HepG2 (cell line): ENCODE measurements at regions not wholly inside any gene's neighbourhood (a gene's known extent, or its start where the extent isn't known, plus 50 kb on each side); places are given as distances from the start of the nearest gene placed in this dataset.

Experiments
- ATAC-seq: fragments of 200-7000 bp; cut with Tn5 transposase; 3 replicates; pipeline ENCODE4 v1.9.1; 2020; ENCODE audit warnings: mild to moderate bottlenecking, moderate library complexity
- BruUV-seq: library from RNA; stranded (reverse); fragments of 400-500 nt; replicated peaks from 2 replicates; lab custom pipeline; 2021; lab: Mats Ljungman, UMichigan
- CTCF ChIA-PET: fragments of 300-600 bp; formaldehyde crosslinking; extraction: SDS; loops from one replicate; lab custom pipeline; 2021; ENCODE audit warnings: low total read pairs, inconsistent platforms, low intra/inter-chr PET ratio; lab: Yijun Ruan, JAX
- POLR2A ChIA-PET: fragments of 350-600 bp; sonication (Branson Sonifier 250); formaldehyde crosslinking; loops from one replicate; lab custom pipeline; 2020; ENCODE audit warnings: antibody characterized with exemption, inconsistent platforms; lab: Yijun Ruan, JAX
- DNase-seq: peaks from one replicate; pipeline ENCODE4 v3.0.0-alpha.2; 2015; ENCODE audit warnings: low spot score
- FAIRE-seq: peaks from 3 replicates; lab custom pipeline; 2011; peaks lifted over from hg19 to GRCh38; lab: Jason Lieb, UNC
- H2AFZ ChIP-seq: one replicate; pipeline ENCODE4 v1.6.1; 2011; ENCODE audit warnings: low read length, inconsistent platforms
- H3K27ac ChIP-seq: fragments of 300-600 bp; 3 replicates; pipeline ENCODE4 v1.8.0; 2011; ENCODE audit warnings: mixed run types, mild to moderate bottlenecking, mixed read lengths, low read length, inconsistent platforms; ENCODE audit not compliant: insufficient read depth; ENCODE audit errors: extremely low read length
- H3K27me3 ChIP-seq, 2 experiments: fragments of 200-600 bp in 1 of 2; 2 replicates in 1 of 2; 3 replicates in 1 of 2; pipeline versions ENCODE4 v1.6.0 to v1.8.0; 2011; ENCODE audit warnings: low read length in 2 of 2, mild to moderate bottlenecking in 2 of 2, moderate library complexity in 2 of 2, inconsistent platforms in 1 of 2; ENCODE audit not compliant: insufficient read depth in 2 of 2, control insufficient read depth in 1 of 2
- H3K36me3 ChIP-seq, 2 experiments: fragments of 200-600 bp in 1 of 2; replicated peaks in 1 of 2; 2 replicates in 1 of 2; 3 replicates in 1 of 2; pipeline versions ENCODE4 v1.5.1 to v1.8.0; 2011; ENCODE audit warnings: low read length in 2 of 2, inconsistent platforms in 1 of 2; ENCODE audit not compliant: insufficient read depth in 2 of 2, control insufficient read depth in 1 of 2
- H3K4me1 ChIP-seq: 2 replicates; pipeline ENCODE4 v1.5.1; 2012; ENCODE audit warnings: low read length, inconsistent platforms; ENCODE audit not compliant: insufficient read depth
- H3K4me2 ChIP-seq: 2 replicates; pipeline ENCODE4 v1.6.0; 2011; ENCODE audit warnings: low read depth, low read length, inconsistent platforms
- H3K4me3 ChIP-seq, 3 experiments: fragments of 200-600 bp in 1 of 3; sonication (generic), shearing (Covaris generic) in 1 of 3; replicated peaks in 1 of 3; 2 replicates each; pipeline ENCODE4 v1.5.1; 2011 to 2016; ENCODE audit warnings: low read length in 3 of 3, inconsistent platforms in 2 of 3, low read depth in 2 of 3, mild to moderate bottlenecking in 2 of 3, control low read depth in 1 of 3, mixed read lengths in 1 of 3; ENCODE audit not compliant: insufficient read depth in 1 of 3
- H3K79me2 ChIP-seq: one replicate; pipeline ENCODE4 v1.6.1; 2011; ENCODE audit warnings: low read length, inconsistent platforms; ENCODE audit not compliant: insufficient read depth
- H3K9ac ChIP-seq: 2 replicates; pipeline ENCODE4 v1.6.0; 2011; ENCODE audit warnings: mild to moderate bottlenecking, low read depth, low read length, inconsistent platforms; ENCODE audit not compliant: insufficient read depth
- H3K9me3 ChIP-seq: 2 replicates; pipeline ENCODE4 v1.5.1; 2012; ENCODE audit warnings: mild to moderate bottlenecking, low read length
- H4K20me1 ChIP-seq: 2 replicates; pipeline ENCODE4 v1.6.0; 2011; ENCODE audit warnings: inconsistent platforms, mild to moderate bottlenecking, low read length, moderate library complexity; ENCODE audit not compliant: insufficient read depth
- ATF4 ChIP-seq, 2 experiments: fragments of 450-650 bp in 1 of 2; sonication (generic) in 1 of 2; formaldehyde crosslinking; IDR thresholded peaks; 2 replicates each; pipeline versions ENCODE4 v1.5.0 to v1.8.0; 2020 to 2022; ENCODE audit warnings: mild to moderate bottlenecking in 1 of 2, missing genetic modification reagents in 1 of 2
- ATF5 ChIP-seq: sonication (generic); formaldehyde crosslinking; IDR thresholded peaks from 2 replicates; pipeline ENCODE4 v1.4.0; 2020; ENCODE audit warnings: mild to moderate bottlenecking, low read depth, missing genetic modification reagents
- CBX5 ChIP-seq: sonication (generic); formaldehyde crosslinking; IDR thresholded peaks from 2 replicates; pipeline ENCODE4 v1.4.0; 2020; ENCODE audit warnings: missing genetic modification reagents, borderline replicate concordance
- HMG20A ChIP-seq: IDR thresholded peaks from 2 replicates; pipeline ENCODE4 v1.6.1; 2016; ENCODE audit warnings: borderline replicate concordance
- HNF4G ChIP-seq, 2 experiments: sonication (generic) in 1 of 2; formaldehyde crosslinking in 1 of 2; IDR thresholded peaks; 2 replicates each; pipeline versions ENCODE4 v1.4.0 to v1.6.1; 2011 to 2020; ENCODE audit warnings: borderline replicate concordance in 2 of 2, low read depth in 2 of 2, mild to moderate bottlenecking in 2 of 2, low read length in 1 of 2, missing genetic modification reagents in 1 of 2, moderate library complexity in 1 of 2
- NFYB ChIP-seq: sonication (generic); formaldehyde crosslinking; IDR thresholded peaks from 2 replicates; pipeline ENCODE4 v1.4.0; 2020; ENCODE audit warnings: missing genetic modification reagents
- PTBP1 ChIP-seq: fragments of 200-400 bp; formaldehyde crosslinking; IDR thresholded peaks from 2 replicates; pipeline ENCODE4 v1.6.1; 2018; ENCODE audit warnings: low read length, low read depth; ENCODE audit not compliant: poor library complexity, severe bottlenecking
- TBX3 ChIP-seq: fragments of 450-650 bp; IDR thresholded peaks from 2 replicates; pipeline ENCODE4 v1.6.1; 2017; ENCODE audit warnings: antibody characterized with exemption, mild to moderate bottlenecking, inconsistent platforms, borderline replicate concordance
- ZNF577 ChIP-seq: sonication (generic); formaldehyde crosslinking; IDR thresholded peaks from 2 replicates; pipeline ENCODE4 v1.4.0; 2020; ENCODE audit warnings: mild to moderate bottlenecking, low read depth, missing genetic modification reagents, borderline replicate concordance
- ZNF597 ChIP-seq: sonication (generic); formaldehyde crosslinking; IDR thresholded peaks from 2 replicates; pipeline ENCODE4 v1.5.0; 2020; ENCODE audit warnings: missing genetic modification reagents
- WGBS: methylation state at CpG from one replicate; pipeline ENCODE4 v1.1.6; 2017; ENCODE audit warnings: low lambda C conversion rate; 5-methylcytosine and 5-hydroxymethylcytosine counted together
- in situ Hi-C: cut with HindIII; loops from 2 replicates; pipeline ENCODE4 v1.10.0; 2017; ENCODE audit warnings: low pct_unique_long_range_greater_than_20kb; ENCODE audit not compliant: extremely low pct_ligation_motif_present
- intact Hi-C: fragments of 100-400 bp; cut with micrococcal nuclease; formaldehyde crosslinking; loops from one replicate; pipeline ENCODE4 v1.10.0; 2022; ENCODE audit not compliant: unreplicated experiment

GRCh38 chr4:136763919-136764318 lies 768.4 kb downstream of the PCDH18 start:
- H3K79me2 ChIP-seq: no peaks in the 10 kb centered on the region
- FAIRE-seq: no peak
- intact Hi-C loops: no loop called here

GRCh38 chr4:136755531-136755916 lies 776.8 kb downstream of the PCDH18 start:
- WGBS: 0% methylated on average over 1 of the region's 1 CpG
- Histone ChIP-seq H3K36me3 (no peaks in the 10 kb centered on the region), H3K9me3 (no peaks in the 10 kb centered on the region), H2AFZ (no peak overlapping the region), H4K20me1 (no peaks in the 10 kb centered on the region), H3K27ac (no peak overlapping the region), H3K4me1 (no peaks in the 10 kb centered on the region), H3K27me3 (no peaks in the 10 kb centered on the region), H3K9ac (no peak overlapping the region), H3K4me2 (no peak overlapping the region), H3K79me2 (no peaks in the 10 kb centered on the region), H3K4me3 (no peak overlapping the region)
- intact Hi-C loops (no loop called here), in situ Hi-C loops (no loop called here)
- FAIRE-seq (no peak), DNase-seq (no peak), ATAC-seq (no peak)
- TF ChIP-seq HNF4G (IDR thresholded peaks at IDR 0.05; ENCODE audit: borderline replicate concordance, low read depth, low read length) (no peak), HNF4G (CRISPR knock-in tag; IDR thresholded peaks at IDR 0.05; ENCODE audit: borderline replicate concordance, low read depth) (no peak), HMG20A (CRISPR knock-in tag) (no peak), CBX5 (CRISPR knock-in tag) (no peak), ATF5 (CRISPR knock-in tag) (no peak), ATF4 (CRISPR knock-in tag; IDR thresholded peaks at IDR 0.05) (no peak), TBX3 (no peak), NFYB (CRISPR knock-in tag) (no peak), ZNF577 (CRISPR knock-in tag) (no peak)
- no TSS peak for BruUV-seq
- POLR2A ChIA-PET: no interaction called here
- CTCF ChIA-PET: no interaction called here

More at GRCh38 chr4:136763919-136764318, 768.4 kb downstream of the PCDH18 start:
- CTCF ChIA-PET: no interaction called here
- WGBS: 9% methylated on average over 3 of the region's 3 CpGs
- in situ Hi-C loops: no loop called here
- Histone ChIP-seq H3K4me2 (no peak overlapping the region), H3K4me1 (no peaks in the 10 kb centered on the region)
- TF ChIP-seq ZNF597 (CRISPR knock-in tag) (no peak), PTBP1 (no peak)
- TF ChIP-seq, all 625 proteins: peak for 0
- H4K20me1 ChIP-seq: no peaks in the 10 kb centered on the region
- no peak for DNase-seq
- H3K4me3 ChIP-seq: no peak overlapping the region
- BruUV-seq: no TSS peak
- H3K27ac ChIP-seq: no peak overlapping the region
- POLR2A ChIA-PET: no interaction called here
- H2AFZ ChIP-seq: no peak overlapping the region
- H3K27me3 ChIP-seq: no peaks in the 10 kb centered on the region
- no peak overlapping the region for H3K9ac ChIP-seq
- no peak for ATAC-seq
- H3K9me3 ChIP-seq: no peaks in the 10 kb centered on the region
- H3K36me3 ChIP-seq: no peaks in the 10 kb centered on the region
